ENCODE measurements at regions not wholly inside any gene's neighbourhood (a gene's known extent, or its start where the extent isn't known, plus 50 kb on each side); places are given as distances from the start of the nearest gene placed in this dataset.

GRCh38 chr18:77573571-77573970 is 323.9 kb downstream of the GALR1 start:
- no peak for DNase-seq (ENCODE audit: low read depth)

- DNase-seq (ENCODE audit: low read depth), result no peak
Observed at GRCh38 chr18:77590943-77591515, 341.4 kb downstream of the GALR1 start.

- no peak for DNase-seq (ENCODE audit: low read depth)
Observed at GRCh38 chr18:77597726-77598125, 348.1 kb downstream of the GALR1 start.

- no peak for DNase-seq (ENCODE audit: low read depth)
Observed at GRCh38 chr18:77600674-77601073, 351.0 kb downstream of the GALR1 start.

GRCh38 chr18:77601567-77601966 is 351.9 kb downstream of the GALR1 start:
- no peak for DNase-seq (ENCODE audit: low read depth)

- DNase-seq (ENCODE audit: low read depth), result no peak
Observed at GRCh38 chr18:77607087-77607486, 357.4 kb downstream of the GALR1 start.

GRCh38 chr18:77608807-77609206 is 359.2 kb downstream of the GALR1 start:
- no peak for DNase-seq (ENCODE audit: low read depth)

- no peak for DNase-seq (ENCODE audit: low read depth)
Observed at GRCh38 chr18:77617694-77618093, 368.0 kb downstream of the GALR1 start.

- no peak for DNase-seq (ENCODE audit: low read depth)
Observed at GRCh38 chr18:77619525-77619924, 369.9 kb downstream of the GALR1 start.

- DNase-seq (ENCODE audit: low read depth), result no peak
Observed at GRCh38 chr18:77622009-77622692, 372.5 kb downstream of the GALR1 start.

GRCh38 chr18:77632758-77633157 is 383.1 kb downstream of the GALR1 start:
- no peak for DNase-seq (ENCODE audit: low read depth)

- no peak for DNase-seq (ENCODE audit: low read depth)
Observed at GRCh38 chr18:77634494-77634893, 384.8 kb downstream of the GALR1 start.

- DNase-seq (ENCODE audit: low read depth), result no peak
Observed at GRCh38 chr18:77635451-77635850, 385.8 kb downstream of the GALR1 start.

- no peak for DNase-seq (ENCODE audit: low read depth)
Observed at GRCh38 chr18:77635858-77636257, 386.2 kb downstream of the GALR1 start.

GRCh38 chr18:77645170-77645872 is 395.7 kb downstream of the GALR1 start:
- DNase-seq (ENCODE audit: low read depth), result no peak

GRCh38 chr18:77647472-77647871 is 397.8 kb downstream of the GALR1 start:
- DNase-seq (ENCODE audit: low read depth), result no peak

- DNase-seq (ENCODE audit: low read depth), result no peak
Observed at GRCh38 chr18:77648411-77648810, 398.8 kb downstream of the GALR1 start.

GRCh38 chr18:77650799-77651385 is 401.2 kb downstream of the GALR1 start:
- DNase-seq (ENCODE audit: low read depth), result peak; percentile 14

GRCh38 chr18:77651441-77651840 is 401.8 kb downstream of the GALR1 start:
- DNase-seq (ENCODE audit: low read depth), result no peak

GRCh38 chr18:77653792-77654191 is 404.1 kb downstream of the GALR1 start:
- no peak for DNase-seq (ENCODE audit: low read depth)

- DNase-seq (ENCODE audit: low read depth), result no peak
Observed at GRCh38 chr18:77654302-77654701, 404.7 kb downstream of the GALR1 start.

- no peak for DNase-seq (ENCODE audit: low read depth)
Observed at GRCh38 chr18:77657651-77658298, 408.1 kb downstream of the GALR1 start.

- DNase-seq (ENCODE audit: low read depth), result no peak
Observed at GRCh38 chr18:77658299-77658662, 408.6 kb downstream of the GALR1 start.
